Smooth muscle cell (in vitro differentiated cells): ENCODE measurements at regions not wholly inside any gene's neighbourhood (a gene's known extent, or its start where the extent isn't known, plus 50 kb on each side); places are given as distances from the start of the nearest gene placed in this dataset.

Experiments
- DNase-seq: peaks from one replicate; lab custom pipeline; 2025; ENCODE audit not compliant: unreplicated experiment; lab: John Stamatoyannopoulos, UW
- H2AFZ ChIP-seq: fragments of 200-600 bp; sonication (generic); 2 replicates; pipeline ENCODE4 v1.6.0; 2016; ENCODE audit warnings: antibody characterized with exemption, low read depth, mild to moderate bottlenecking
- H3F3A ChIP-seq: fragments of 200-600 bp; sonication (generic); 2 replicates; pipeline ENCODE4 v1.6.0; 2017; ENCODE audit warnings: antibody characterized with exemption, low read depth
- H3K27ac ChIP-seq: fragments of 200-600 bp; sonication (generic); 2 replicates; pipeline ENCODE4 v1.5.1; 2016; ENCODE audit warnings: low read depth, mild to moderate bottlenecking
- H3K27me3 ChIP-seq: fragments of 200-600 bp; sonication (generic); 2 replicates; pipeline ENCODE4 v1.6.1; 2016; ENCODE audit warnings: low read depth, mild to moderate bottlenecking
- H3K36me3 ChIP-seq: fragments of 200-600 bp; sonication (generic); 2 replicates; pipeline ENCODE4 v1.5.1; 2016; ENCODE audit warnings: low read depth
- H3K4me1 ChIP-seq: fragments of 200-600 bp; sonication (generic); 2 replicates; pipeline ENCODE4 v1.5.1; 2016; ENCODE audit warnings: low read depth
- H3K4me2 ChIP-seq: fragments of 200-600 bp; sonication (generic); 2 replicates; pipeline ENCODE4 v1.6.0; 2016; ENCODE audit warnings: mild to moderate bottlenecking
- H3K4me3 ChIP-seq: fragments of 200-600 bp; sonication (generic); 2 replicates; pipeline ENCODE4 v1.5.1; 2016; ENCODE audit warnings: mild to moderate bottlenecking
- H3K79me2 ChIP-seq: fragments of 200-600 bp; sonication (generic); 2 replicates; pipeline ENCODE4 v1.6.0; 2016; ENCODE audit warnings: low read depth, mild to moderate bottlenecking
- H3K9ac ChIP-seq: fragments of 200-600 bp; sonication (generic); 2 replicates; pipeline ENCODE4 v1.6.0; 2016; ENCODE audit warnings: low read depth
- H3K9me3 ChIP-seq: fragments of 200-600 bp; sonication (generic); replicated peaks from 2 replicates; pipeline ENCODE4 v1.5.1; 2016; ENCODE audit warnings: low read depth
- H4K20me1 ChIP-seq: fragments of 200-600 bp; sonication (generic); 2 replicates; pipeline ENCODE4 v1.6.0; 2016; ENCODE audit warnings: low read depth
- WGBS: methylation state at CpG from one replicate; pipeline ENCODE4 v1.1.7; 2016; ENCODE audit warnings: low lambda C conversion rate; 5-methylcytosine and 5-hydroxymethylcytosine counted together
- TF ChIP-seq, protein P1 (sequence below): fragments of 200-600 bp; sonication (generic); IDR thresholded peaks from 2 replicates; pipeline ENCODE4 v1.5.1; 2017; ENCODE audit warnings: borderline replicate concordance, mild to moderate bottlenecking, antibody characterized with exemption; ENCODE audit not compliant: insufficient read depth, poor library complexity, severe bottlenecking

DNA sequence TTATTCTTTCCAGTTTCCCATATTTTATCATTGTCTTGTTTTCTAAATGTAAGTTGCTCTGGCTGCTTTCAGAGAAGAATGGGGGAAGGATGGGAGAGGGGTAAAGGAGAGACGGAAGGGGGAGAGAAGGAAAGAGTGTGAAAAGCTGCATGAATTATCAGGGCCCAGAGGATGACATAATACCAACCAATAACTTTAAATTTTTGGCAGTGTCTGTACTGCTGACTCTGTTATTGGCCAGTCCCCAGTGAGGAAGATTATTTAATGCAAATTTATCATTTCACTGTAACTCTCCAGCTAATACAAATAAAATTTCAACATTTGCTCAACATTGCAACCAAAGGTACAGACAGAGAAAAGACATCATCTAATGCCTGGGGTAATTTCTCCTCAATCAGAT, 551.7 kb upstream of the CFAP20DC start:
- DNase-seq, result no peak
- H3K36me3 ChIP-seq, result no peaks in the 10 kb centered on the region
- H3K4me3 ChIP-seq, result no peak overlapping the region
- H4K20me1 ChIP-seq, result no peaks in the 10 kb centered on the region
- TF ChIP-seq, protein P1, sequence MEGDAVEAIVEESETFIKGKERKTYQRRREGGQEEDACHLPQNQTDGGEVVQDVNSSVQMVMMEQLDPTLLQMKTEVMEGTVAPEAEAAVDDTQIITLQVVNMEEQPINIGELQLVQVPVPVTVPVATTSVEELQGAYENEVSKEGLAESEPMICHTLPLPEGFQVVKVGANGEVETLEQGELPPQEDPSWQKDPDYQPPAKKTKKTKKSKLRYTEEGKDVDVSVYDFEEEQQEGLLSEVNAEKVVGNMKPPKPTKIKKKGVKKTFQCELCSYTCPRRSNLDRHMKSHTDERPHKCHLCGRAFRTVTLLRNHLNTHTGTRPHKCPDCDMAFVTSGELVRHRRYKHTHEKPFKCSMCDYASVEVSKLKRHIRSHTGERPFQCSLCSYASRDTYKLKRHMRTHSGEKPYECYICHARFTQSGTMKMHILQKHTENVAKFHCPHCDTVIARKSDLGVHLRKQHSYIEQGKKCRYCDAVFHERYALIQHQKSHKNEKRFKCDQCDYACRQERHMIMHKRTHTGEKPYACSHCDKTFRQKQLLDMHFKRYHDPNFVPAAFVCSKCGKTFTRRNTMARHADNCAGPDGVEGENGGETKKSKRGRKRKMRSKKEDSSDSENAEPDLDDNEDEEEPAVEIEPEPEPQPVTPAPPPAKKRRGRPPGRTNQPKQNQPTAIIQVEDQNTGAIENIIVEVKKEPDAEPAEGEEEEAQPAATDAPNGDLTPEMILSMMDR, result no peak
- no peaks in the 10 kb centered on the region for H3K9me3 ChIP-seq
- H3K4me1 ChIP-seq, result no peaks in the 10 kb centered on the region
- H3K27ac ChIP-seq, result no peak overlapping the region
- no peak overlapping the region for H3K9ac ChIP-seq
- H3K79me2 ChIP-seq, result no peaks in the 10 kb centered on the region
- H3K27me3 ChIP-seq, result no peaks in the 10 kb centered on the region
- no peaks in the 10 kb centered on the region for H3F3A ChIP-seq
- WGBS, result 93% methylated on average over 1 of the region's 1 CpG
- no peak overlapping the region for H2AFZ ChIP-seq
- H3K4me2 ChIP-seq, result no peak overlapping the region

- Histone ChIP-seq H3F3A (no peaks in the 10 kb centered on the region), H3K4me2 (no peak overlapping the region), H3K9me3 (no peaks in the 10 kb centered on the region), H3K36me3 (no peaks in the 10 kb centered on the region), H3K27me3 (no peaks in the 10 kb centered on the region), H3K9ac (no peak overlapping the region), H2AFZ (no peak overlapping the region), H3K4me3 (no peak overlapping the region), H3K79me2 (no peaks in the 10 kb centered on the region), H3K4me1 (no peaks in the 10 kb centered on the region), H4K20me1 (no peaks in the 10 kb centered on the region), H3K27ac (no peak overlapping the region)
- 81% methylated on average over 2 of the region's 2 CpGs for WGBS
- DNase-seq, result no peak
- TF ChIP-seq, protein P1, result no peak
Measured at GRCh38 chr3:59600631-59601030, 550.8 kb upstream of the CFAP20DC start.

- H3K4me3 ChIP-seq, result no peak overlapping the region
- H3F3A ChIP-seq, result no peaks in the 10 kb centered on the region
- H3K27me3 ChIP-seq, result no peaks in the 10 kb centered on the region
- no peaks in the 10 kb centered on the region for H3K4me1 ChIP-seq
- no peaks in the 10 kb centered on the region for H3K9me3 ChIP-seq
- no peaks in the 10 kb centered on the region for H3K36me3 ChIP-seq
- H3K4me2 ChIP-seq, result no peak overlapping the region
- no peak overlapping the region for H3K27ac ChIP-seq
- 36% methylated on average over 1 of the region's 1 CpG for WGBS
- no peak for DNase-seq
- no peaks in the 10 kb centered on the region for H4K20me1 ChIP-seq
- no peaks in the 10 kb centered on the region for H3K79me2 ChIP-seq
- TF ChIP-seq, protein P1, result no peak
- no peak overlapping the region for H2AFZ ChIP-seq
- no peak overlapping the region for H3K9ac ChIP-seq
Measured at GRCh38 chr3:59596741-59597140, 546.9 kb upstream of the CFAP20DC start.

DNA sequence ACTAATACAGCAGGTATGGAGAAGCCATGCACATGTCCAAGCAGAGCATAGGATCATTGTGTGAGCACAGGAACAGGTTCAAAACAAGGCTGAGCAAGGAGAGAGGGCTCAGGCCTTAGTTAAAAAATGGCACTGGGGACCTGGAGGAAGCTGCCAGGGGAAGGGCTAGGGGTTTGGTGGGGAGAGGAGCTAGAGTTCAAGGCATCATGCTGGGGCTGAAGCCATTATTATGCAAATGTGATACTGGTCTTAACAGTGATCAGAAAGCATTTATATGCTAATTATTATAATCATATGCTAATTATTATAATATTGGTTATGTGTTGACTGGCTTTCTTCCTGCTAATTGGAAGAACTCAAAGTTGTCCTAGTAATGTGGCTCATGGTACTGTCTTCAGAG, 546.0 kb upstream of the CFAP20DC start:
- no peak for DNase-seq
- H2AFZ ChIP-seq, result no peak overlapping the region
- H3K9ac ChIP-seq, result no peak overlapping the region
- no peak overlapping the region for H3K4me3 ChIP-seq
- H4K20me1 ChIP-seq, result no peaks in the 10 kb centered on the region
- H3K36me3 ChIP-seq, result no peaks in the 10 kb centered on the region
- H3K4me1 ChIP-seq, result no peaks in the 10 kb centered on the region
- no peaks in the 10 kb centered on the region for H3K9me3 ChIP-seq
- H3K27ac ChIP-seq, result no peak overlapping the region
- no peaks in the 10 kb centered on the region for H3F3A ChIP-seq
- TF ChIP-seq, protein P1, result no peak
- no peak overlapping the region for H3K4me2 ChIP-seq
- no peaks in the 10 kb centered on the region for H3K79me2 ChIP-seq
- no peaks in the 10 kb centered on the region for H3K27me3 ChIP-seq
